IMR-90 (cell line): ENCODE measurements at regions not wholly inside any gene's neighbourhood (a gene's known extent, or its start where the extent isn't known, plus 50 kb on each side); places are given as distances from the start of the nearest gene placed in this dataset.
A peak's percentile ranks its signal among the peaks of the same experiment; 100 is the strongest.

ENCODE experiments used
- BHLHE40 ChIP-seq: fragments of 150-350 bp; IDR thresholded peaks from 2 replicates; pipeline ENCODE4 v1.6.1; 2016; ENCODE audit warnings: mild to moderate bottlenecking, low read depth, low read length
- CEBPB ChIP-seq: IDR thresholded peaks from 2 replicates; pipeline ENCODE4 v1.6.1; 2012; ENCODE audit warnings: low read depth, low read length, improper control_type of control experiment
- MAZ ChIP-seq: IDR thresholded peaks from 2 replicates; pipeline ENCODE4 v1.6.1; 2012; ENCODE audit warnings: low read depth, mild to moderate bottlenecking, low read length, improper control_type of control experiment, moderate library complexity, borderline replicate concordance
- MXI1 ChIP-seq: IDR thresholded peaks from 2 replicates; pipeline ENCODE4 v1.6.1; 2012; ENCODE audit warnings: low read depth, mild to moderate bottlenecking, low read length, moderate library complexity, borderline replicate concordance
- NFE2L2 ChIP-seq: fragments of 150-350 bp; IDR thresholded peaks from 2 replicates; pipeline ENCODE4 v1.6.1; 2016; ENCODE audit warnings: low read depth, mild to moderate bottlenecking, low read length
- POLR2A ChIP-seq: IDR thresholded peaks from 2 replicates; pipeline ENCODE4 v1.6.1; 2012; ENCODE audit warnings: mild to moderate bottlenecking, low read depth, low read length
- RAD21 ChIP-seq: IDR thresholded peaks from 2 replicates; pipeline ENCODE4 v1.6.1; 2012; ENCODE audit warnings: low read length, improper control_type of control experiment
- RCOR1 ChIP-seq: IDR thresholded peaks from 2 replicates; pipeline ENCODE4 v1.6.1; 2012; ENCODE audit warnings: mild to moderate bottlenecking, low read length, improper control_type of control experiment; ENCODE audit not compliant: insufficient replicate concordance
- RFX5 ChIP-seq: IDR thresholded peaks from 2 replicates; pipeline ENCODE4 v1.8.0; 2012; ENCODE audit warnings: low read depth, mild to moderate bottlenecking, low read length, moderate library complexity
- TF ChIP-seq, protein P1 (sequence below): conservative IDR thresholded peaks from 2 replicates; pipeline ENCODE4 v1.5.1; 2012; ENCODE audit warnings: mild to moderate bottlenecking, low read depth, low read length, improper control_type of control experiment
- TF ChIP-seq, protein P2 (sequence below): fragments of 150-350 bp; IDR thresholded peaks from 2 replicates; pipeline ENCODE4 v1.6.1; 2017; ENCODE audit warnings: mild to moderate bottlenecking, antibody characterized with exemption, low read length, low read depth
- TF ChIP-seq, protein P3 (sequence below): fragments of 150-350 bp; IDR thresholded peaks from 2 replicates; pipeline ENCODE4 v1.6.1; 2016; ENCODE audit warnings: low read depth, mild to moderate bottlenecking, low read length, moderate library complexity, borderline replicate concordance

DNA sequence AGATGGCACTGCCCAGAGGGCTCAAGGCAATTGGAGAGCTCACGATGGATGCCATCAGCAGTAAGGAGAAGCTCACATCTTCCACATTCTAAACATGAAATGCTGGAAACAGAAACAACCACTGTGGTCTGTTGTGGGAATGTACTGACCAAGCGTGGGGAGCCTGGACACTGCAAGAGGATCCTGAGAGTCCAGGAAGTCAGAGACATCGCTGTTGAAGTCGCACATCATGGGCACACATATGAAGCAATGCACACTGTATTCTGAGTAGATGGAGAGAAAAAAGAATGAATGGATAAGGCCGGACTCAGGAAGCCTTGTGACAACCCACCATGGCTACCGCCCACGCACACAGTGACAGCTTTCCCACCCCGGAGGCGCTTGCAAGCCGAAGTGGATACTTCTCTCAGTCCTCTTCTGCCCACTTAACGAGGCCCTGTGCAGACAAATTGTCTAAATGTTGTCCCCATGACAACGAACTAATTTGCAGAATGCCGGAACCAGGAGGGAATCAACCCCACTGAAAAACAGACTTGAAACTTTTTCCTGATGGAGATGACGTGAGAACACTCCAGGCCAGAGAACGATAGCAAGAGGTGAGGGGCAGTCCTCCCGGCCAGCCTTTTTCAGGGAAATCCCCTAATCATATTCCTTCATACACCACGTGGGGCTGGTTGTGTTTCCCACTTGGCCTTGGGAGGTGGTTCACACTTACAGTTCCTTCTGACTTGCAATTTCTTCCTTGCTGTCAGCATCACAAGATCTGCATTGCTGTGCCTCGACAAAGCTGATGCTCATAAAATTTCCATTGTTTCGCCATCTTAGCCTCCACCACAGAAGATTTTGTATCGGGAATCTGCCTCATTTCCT is 109.6 kb upstream of the SERP2 start:
- TF ChIP-seq, protein P1, sequence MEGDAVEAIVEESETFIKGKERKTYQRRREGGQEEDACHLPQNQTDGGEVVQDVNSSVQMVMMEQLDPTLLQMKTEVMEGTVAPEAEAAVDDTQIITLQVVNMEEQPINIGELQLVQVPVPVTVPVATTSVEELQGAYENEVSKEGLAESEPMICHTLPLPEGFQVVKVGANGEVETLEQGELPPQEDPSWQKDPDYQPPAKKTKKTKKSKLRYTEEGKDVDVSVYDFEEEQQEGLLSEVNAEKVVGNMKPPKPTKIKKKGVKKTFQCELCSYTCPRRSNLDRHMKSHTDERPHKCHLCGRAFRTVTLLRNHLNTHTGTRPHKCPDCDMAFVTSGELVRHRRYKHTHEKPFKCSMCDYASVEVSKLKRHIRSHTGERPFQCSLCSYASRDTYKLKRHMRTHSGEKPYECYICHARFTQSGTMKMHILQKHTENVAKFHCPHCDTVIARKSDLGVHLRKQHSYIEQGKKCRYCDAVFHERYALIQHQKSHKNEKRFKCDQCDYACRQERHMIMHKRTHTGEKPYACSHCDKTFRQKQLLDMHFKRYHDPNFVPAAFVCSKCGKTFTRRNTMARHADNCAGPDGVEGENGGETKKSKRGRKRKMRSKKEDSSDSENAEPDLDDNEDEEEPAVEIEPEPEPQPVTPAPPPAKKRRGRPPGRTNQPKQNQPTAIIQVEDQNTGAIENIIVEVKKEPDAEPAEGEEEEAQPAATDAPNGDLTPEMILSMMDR, result no peak
- TF ChIP-seq, protein P2, sequence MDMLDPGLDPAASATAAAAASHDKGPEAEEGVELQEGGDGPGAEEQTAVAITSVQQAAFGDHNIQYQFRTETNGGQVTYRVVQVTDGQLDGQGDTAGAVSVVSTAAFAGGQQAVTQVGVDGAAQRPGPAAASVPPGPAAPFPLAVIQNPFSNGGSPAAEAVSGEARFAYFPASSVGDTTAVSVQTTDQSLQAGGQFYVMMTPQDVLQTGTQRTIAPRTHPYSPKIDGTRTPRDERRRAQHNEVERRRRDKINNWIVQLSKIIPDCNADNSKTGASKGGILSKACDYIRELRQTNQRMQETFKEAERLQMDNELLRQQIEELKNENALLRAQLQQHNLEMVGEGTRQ, result 0 out of 2 replicates have a peak, but pooled peaks have one; percentile 24
- TF ChIP-seq RFX5, result no peak
- no peak for TF ChIP-seq CEBPB
- TF ChIP-seq POLR2A, result no peak
- no peak for TF ChIP-seq MAZ
- TF ChIP-seq RCOR1, result no peak
- TF ChIP-seq RAD21, result no peak
- no peak for TF ChIP-seq BHLHE40
- no peak for TF ChIP-seq MXI1
- TF ChIP-seq, protein P3, sequence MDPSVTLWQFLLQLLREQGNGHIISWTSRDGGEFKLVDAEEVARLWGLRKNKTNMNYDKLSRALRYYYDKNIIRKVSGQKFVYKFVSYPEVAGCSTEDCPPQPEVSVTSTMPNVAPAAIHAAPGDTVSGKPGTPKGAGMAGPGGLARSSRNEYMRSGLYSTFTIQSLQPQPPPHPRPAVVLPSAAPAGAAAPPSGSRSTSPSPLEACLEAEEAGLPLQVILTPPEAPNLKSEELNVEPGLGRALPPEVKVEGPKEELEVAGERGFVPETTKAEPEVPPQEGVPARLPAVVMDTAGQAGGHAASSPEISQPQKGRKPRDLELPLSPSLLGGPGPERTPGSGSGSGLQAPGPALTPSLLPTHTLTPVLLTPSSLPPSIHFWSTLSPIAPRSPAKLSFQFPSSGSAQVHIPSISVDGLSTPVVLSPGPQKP, result no peak
- TF ChIP-seq NFE2L2, result no peak
